CD4-positive, alpha-beta T cell treated with Interferon alpha-2 for 1 hour (primary cell): ENCODE measurements at regions not wholly inside any gene's neighbourhood (a gene's known extent, or its start where the extent isn't known, plus 50 kb on each side); places are given as distances from the start of the nearest gene placed in this dataset.

Experiments used
- DNase-seq, 2 donors: peaks; one replicate each; pipeline ENCODE4 v3.0.0-alpha.2; 2020 to 2022

GRCh38 chr7:116083796-116084195 lies 53.2 kb upstream of the TFEC start:
- DNase-seq: no peak

GRCh38 chr7:116086547-116087045 lies 56.0 kb upstream of the TFEC start:
- no peak for DNase-seq

- no peak for DNase-seq
These were observed 56.7 kb upstream of the TFEC start for GRCh38 chr7:116087291-116087690.

- no peak for DNase-seq
These were observed 57.4 kb upstream of the TFEC start for GRCh38 chr7:116087984-116088383.

- no peak for DNase-seq
These were observed 58.7 kb upstream of the TFEC start for GRCh38 chr7:116089293-116089692.

- DNase-seq: no peak
These were observed 63.1 kb upstream of the TFEC start for GRCh38 chr7:116093516-116094301.

GRCh38 chr7:116095396-116095795 lies 64.8 kb upstream of the TFEC start:
- DNase-seq: no peak

GRCh38 chr7:116097365-116098009 lies 66.9 kb upstream of the TFEC start:
- DNase-seq: no peak

GRCh38 chr7:116098175-116098574 lies 67.6 kb upstream of the TFEC start:
- no peak for DNase-seq

GRCh38 chr7:116100626-116101025 lies 70.1 kb upstream of the TFEC start:
- no peak for DNase-seq

- DNase-seq: no peak
These were observed 71.1 kb upstream of the TFEC start for GRCh38 chr7:116101704-116102103.

GRCh38 chr7:116111475-116111874 lies 80.9 kb upstream of the TFEC start:
- no peak for DNase-seq

- DNase-seq: no peak
These were observed 82.7 kb upstream of the TFEC start for GRCh38 chr7:116113310-116113709.

- DNase-seq: no peak
These were observed 89.5 kb upstream of the TES start for GRCh38 chr7:116120839-116121238.

- DNase-seq: peak in 1 of 2 donors; percentile 10
These were observed 87.3 kb upstream of the TES start for GRCh38 chr7:116122972-116123595.

- DNase-seq: no peak
These were observed 82.2 kb upstream of the TES start for GRCh38 chr7:116128139-116128538.

- DNase-seq: no peak
These were observed 75.0 kb upstream of the TES start for GRCh38 chr7:116135306-116135705.

GRCh38 chr7:116138202-116138801 lies 72.0 kb upstream of the TES start:
- DNase-seq: peak; percentile 11 to 58

GRCh38 chr7:116139007-116139406 lies 71.3 kb upstream of the TES start:
- no peak for DNase-seq

- DNase-seq: no peak
These were observed 70.5 kb upstream of the TES start for GRCh38 chr7:116139807-116140206.

- DNase-seq: no peak
These were observed 68.0 kb upstream of the TES start for GRCh38 chr7:116142374-116142773.

- DNase-seq: peak in 1 of 2 donors; percentile 27
These were observed 67.5 kb upstream of the TES start for GRCh38 chr7:116142850-116143249.

GRCh38 chr7:116145245-116145852 lies 65.0 kb upstream of the TES start:
- peak in 1 of 2 donors; percentile 14 for DNase-seq
